Stimulated activated naive CD8-positive, alpha-beta T cell treated with anti-CD3 and anti-CD28 coated beads, Interleukin-15, Interleukin-2, amounts not matched to agents 100 U/mL and 50 U/mL, for 24 hours (primary cell): ENCODE measurements at regions not wholly inside any gene's neighbourhood (a gene's known extent, or its start where the extent isn't known, plus 50 kb on each side); places are given as distances from the start of the nearest gene placed in this dataset.
"Not testable (repeated sequence)": the region's sequence is repeated elsewhere in the genome, so short reads cannot be mapped to it uniquely, and the experiment has no call there.

Source experiments
- ATAC-seq: fragments of 150-1000 bp; cut with Tn5 transposase; one replicate; pipeline ENCODE4 v1.10.0; 2021
- DNase-seq: peaks from one replicate; pipeline ENCODE4 v3.0.0; 2021

- DNase-seq: no peak
- ATAC-seq: no peak
Measured at GRCh38 chr2:17460371-17461086, 57.7 kb downstream of the RAD51AP2 start.

- no peak for ATAC-seq
- DNase-seq: no peak
Measured at GRCh38 chr2:17455343-17455742, 62.9 kb downstream of the RAD51AP2 start.

- ATAC-seq, DNase-seq: not testable (repeated sequence)
Measured at GRCh38 chr2:17446191-17446590, 72.0 kb downstream of the RAD51AP2 start.

DNA sequence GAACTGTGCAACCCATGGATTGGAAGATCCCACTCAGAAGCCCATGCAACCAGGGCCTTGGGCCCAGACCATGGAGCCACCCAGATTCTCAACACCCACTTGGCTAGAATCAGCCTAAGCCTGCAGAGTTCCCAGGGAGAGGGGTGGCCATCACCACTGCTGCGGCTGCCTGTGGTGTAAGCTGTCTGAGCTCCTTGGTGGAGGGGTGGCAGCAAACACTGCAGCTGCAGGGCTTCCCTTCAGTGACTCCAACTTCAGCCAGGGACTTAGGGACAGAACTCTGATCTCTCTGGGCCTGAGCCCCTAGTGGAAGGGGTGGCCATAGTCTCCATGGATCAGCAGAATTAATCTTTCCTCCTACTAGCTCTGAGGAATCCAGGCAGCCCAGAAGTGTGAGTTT, 72.5 kb downstream of the RAD51AP2 start:
- DNase-seq: no peak
- no peak for ATAC-seq

DNA sequence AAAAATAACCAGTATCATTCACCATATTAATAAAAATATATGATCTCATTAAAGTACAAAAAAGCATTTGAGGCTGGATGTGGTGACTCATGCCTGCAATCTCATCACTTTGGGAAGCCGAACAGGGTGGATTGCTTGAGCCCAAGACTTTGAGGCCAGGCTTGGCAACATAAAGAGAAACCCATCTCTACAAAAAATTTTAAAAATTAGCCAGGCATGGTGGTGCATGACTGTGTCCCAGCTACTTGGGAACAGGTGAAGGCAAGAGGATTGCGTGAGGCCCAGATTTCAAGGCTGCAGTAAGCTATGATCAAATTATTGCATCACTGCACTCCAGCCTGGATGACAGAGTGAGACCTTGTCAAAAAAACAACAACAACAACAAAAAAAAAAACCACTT, 75.9 kb downstream of the RAD51AP2 start:
- ATAC-seq (no peak), DNase-seq (no peak)

- ATAC-seq (no peak), DNase-seq (no peak)
Measured at GRCh38 chr2:17441790-17442189, 76.5 kb downstream of the RAD51AP2 start.

DNA sequence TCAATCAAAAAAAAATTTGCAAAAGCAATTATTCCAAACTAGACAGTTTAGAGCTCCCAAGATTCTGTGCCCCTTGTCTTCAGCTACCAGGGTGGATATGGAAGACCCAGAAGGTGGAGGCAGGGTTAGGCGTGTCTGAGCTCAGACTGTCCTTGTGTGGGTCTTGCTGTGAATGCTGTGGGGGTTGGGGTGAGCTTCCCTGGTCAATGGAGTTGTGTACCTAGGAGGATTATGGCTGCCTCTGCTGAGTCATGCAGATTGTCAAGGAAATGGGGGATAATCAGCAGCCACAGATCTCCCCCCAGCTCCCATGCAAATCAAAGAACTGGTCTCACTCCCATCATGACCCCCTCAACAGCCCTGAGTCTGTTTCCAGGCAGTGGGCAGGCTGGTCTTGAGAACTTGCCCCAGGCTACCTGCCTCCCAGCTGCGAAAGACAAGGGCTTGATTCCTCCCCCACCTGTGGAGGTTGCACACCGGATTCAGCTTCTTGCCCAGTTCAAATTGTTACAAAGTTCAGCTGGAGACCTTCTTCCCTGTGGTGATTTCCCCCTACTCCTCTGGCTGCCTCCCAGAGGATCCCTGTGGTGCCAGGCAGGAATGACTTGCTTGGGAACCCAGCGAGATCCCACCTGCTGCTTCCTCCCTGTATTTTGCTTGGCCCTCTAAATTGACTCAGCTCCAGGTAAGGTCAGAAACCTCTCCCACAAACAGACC, 77.0 kb downstream of the RAD51AP2 start:
- DNase-seq (no peak), ATAC-seq (no peak)

- DNase-seq: no peak
- no peak for ATAC-seq
Measured at GRCh38 chr2:17430326-17430725, 87.9 kb downstream of the RAD51AP2 start.

DNA sequence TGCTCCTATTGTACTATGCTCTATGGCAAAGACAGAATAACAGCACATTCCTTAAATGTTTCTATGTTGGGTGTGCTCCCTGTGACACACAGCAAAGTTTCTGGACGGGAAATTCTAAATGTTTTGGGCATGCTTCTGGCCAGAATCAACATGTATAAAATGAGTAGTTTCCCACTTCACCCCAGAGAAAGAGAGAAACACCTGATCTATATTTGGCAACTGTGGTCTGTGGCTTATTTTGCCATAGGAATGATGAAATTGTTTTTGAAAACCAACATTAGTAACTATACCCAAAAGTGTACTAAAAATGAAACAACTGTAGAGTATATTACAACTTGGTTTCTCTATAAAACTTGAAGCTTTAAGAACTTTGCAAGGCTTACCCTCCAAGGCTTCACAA, 89.1 kb downstream of the RAD51AP2 start:
- DNase-seq (no peak), ATAC-seq (no peak)

DNA sequence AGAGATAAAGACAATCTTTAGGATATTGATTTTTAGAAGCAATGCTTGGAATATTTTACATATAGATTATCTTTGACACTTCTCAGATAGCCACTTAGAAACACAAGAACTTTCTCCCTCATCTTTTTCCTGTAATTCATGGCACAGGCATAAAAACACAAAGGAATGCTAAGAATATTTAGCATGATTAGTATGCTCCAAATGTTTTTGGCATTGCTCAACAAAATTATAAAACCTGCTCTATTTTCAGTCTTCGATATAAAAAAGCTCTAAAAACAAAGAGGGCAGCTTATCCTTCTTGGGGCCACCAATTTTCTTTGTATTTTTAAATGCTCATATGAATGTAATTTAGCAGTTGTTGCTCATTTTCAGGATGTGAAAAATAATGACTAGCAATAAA, 90.8 kb downstream of the RAD51AP2 start:
- no peak for DNase-seq
- ATAC-seq: no peak

DNA sequence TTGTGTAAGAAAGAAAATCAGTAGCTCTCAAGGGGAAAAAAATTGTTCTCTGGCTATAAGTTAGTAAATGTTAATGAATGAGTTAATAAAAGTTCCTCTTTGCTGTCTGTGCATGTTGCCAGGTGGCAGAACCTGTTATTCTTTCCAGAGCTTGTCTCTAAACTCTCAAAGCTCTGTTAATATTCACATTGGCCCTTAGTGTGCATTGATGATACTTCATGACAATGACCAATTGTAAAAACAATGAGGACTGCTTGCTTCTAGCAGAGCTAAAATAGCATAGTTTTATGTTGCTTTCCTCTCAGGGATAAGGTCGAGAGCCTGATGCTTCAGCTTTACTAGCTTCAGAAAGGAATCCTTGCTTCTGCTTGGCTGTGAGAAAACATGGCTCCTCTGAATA, 91.5 kb downstream of the RAD51AP2 start:
- DNase-seq (no peak), ATAC-seq (no peak)

DNA sequence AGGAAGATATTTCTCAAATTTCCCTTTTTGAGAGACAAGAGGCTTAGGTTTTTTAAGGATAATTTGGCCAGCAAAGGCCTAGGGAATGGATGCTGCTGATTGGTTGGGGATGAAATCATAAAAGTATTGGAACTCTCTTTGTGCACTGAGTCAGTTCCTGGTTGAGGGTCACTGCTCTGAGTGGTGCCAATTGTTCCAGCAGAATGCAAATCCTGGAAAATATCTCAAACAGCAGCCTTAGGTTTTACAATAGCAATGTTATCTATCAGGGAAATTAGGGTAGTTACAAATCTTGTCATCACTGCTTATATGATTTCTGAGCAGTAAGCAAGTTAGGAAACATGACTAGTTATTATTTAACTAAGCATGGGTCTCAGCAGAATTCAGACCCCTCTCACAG, 96.2 kb downstream of the RAD51AP2 start:
- no peak for ATAC-seq

GRCh38 chr2:17416884-17417391, 101.3 kb downstream of the RAD51AP2 start:
- no peak for ATAC-seq
- no peak for DNase-seq

More for the DNA sequence above, 96.2 kb downstream of the RAD51AP2 start:
- DNase-seq: no peak

- ATAC-seq: no peak
- DNase-seq: no peak
Measured at GRCh38 chr2:17413036-17413435, 105.2 kb downstream of the RAD51AP2 start.

DNA sequence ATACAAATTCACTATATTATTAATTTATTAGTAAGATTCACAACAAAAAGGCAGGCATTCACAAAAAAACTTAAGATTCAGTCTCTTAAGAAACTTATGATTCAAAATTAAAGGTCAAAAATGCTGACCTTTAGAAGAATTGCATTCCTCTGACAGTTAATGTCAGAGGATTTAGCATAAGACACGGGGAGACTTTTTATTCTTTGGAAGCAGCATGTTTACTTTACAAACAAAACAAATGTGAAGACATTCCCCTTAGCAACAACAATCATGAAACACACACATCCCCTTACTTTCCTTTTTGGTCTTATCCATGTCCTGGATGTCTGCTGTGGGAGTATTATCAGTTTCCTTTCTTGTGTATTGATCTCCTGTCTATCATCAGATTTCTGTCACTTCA, 117.1 kb downstream of the RAD51AP2 start:
- ATAC-seq: no peak

GRCh38 chr2:17398770-17399169, 119.5 kb downstream of the RAD51AP2 start:
- DNase-seq (no peak), ATAC-seq (no peak)

More for the DNA sequence above, 117.1 kb downstream of the RAD51AP2 start:
- no peak for DNase-seq

DNA sequence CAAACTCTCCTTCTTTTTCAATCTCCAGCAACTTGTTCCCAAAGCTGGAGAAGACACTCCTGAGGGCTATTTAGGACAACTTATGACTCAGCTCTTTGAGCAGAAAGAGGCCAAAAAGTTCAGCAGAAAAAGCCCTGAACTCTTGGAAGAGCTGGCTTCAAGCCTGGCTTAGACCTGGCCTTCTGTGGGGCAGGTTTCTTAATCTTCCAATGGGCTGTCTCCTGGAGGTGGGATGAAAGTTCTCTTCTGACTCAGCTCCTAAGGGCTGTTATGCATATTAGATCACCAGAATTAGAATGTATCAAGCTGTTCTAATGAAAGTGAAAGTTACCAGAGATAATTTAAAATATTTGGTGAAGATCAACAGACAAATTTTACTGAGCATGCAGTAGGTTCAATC, 129.4 kb downstream of the RAD51AP2 start:
- ATAC-seq (no peak), DNase-seq (no peak)

DNA sequence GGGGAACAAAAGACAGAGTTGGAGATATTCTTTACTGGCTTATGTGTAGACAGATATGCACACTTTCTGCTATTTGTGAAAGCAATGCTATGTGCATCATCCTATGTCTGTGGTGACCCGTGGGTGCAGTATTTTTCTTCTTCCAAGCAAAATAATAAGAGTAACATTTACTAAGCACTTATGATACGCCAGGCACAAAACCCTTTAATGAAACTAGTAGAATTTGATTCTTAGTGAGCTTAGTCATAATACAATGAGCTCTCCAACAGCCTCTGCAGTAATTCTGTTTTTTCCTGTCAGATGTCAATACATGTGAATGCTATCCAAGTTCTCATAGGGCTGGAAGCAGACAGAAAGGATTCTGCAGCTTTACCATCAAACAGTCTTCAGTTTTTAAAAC, 130.6 kb downstream of the RAD51AP2 start:
- DNase-seq (no peak), ATAC-seq (no peak)

GRCh38 chr2:17386771-17387170, 131.5 kb downstream of the RAD51AP2 start:
- DNase-seq (no peak), ATAC-seq (no peak)

- no peak for ATAC-seq
- DNase-seq: no peak
Measured at GRCh38 chr2:17380003-17380402, 138.2 kb downstream of the RAD51AP2 start.

- no peak for DNase-seq
- ATAC-seq: no peak
Measured at GRCh38 chr2:17375262-17375661, 143.0 kb downstream of the RAD51AP2 start.

- ATAC-seq (no peak), DNase-seq (no peak)
Measured at GRCh38 chr2:17373741-17374140, 144.5 kb downstream of the RAD51AP2 start.

- no peak for ATAC-seq
Measured at GRCh38 chr2:17373041-17373440, 145.2 kb downstream of the RAD51AP2 start.

GRCh38 chr2:17363846-17364245, 154.4 kb downstream of the RAD51AP2 start:
- ATAC-seq (no peak), DNase-seq (no peak)

More at GRCh38 chr2:17373041-17373440, 145.2 kb downstream of the RAD51AP2 start:
- no peak for DNase-seq
